Choroid plexus epithelial cell (primary cell): ENCODE measurements at regions not wholly inside any gene's neighbourhood (a gene's known extent, or its start where the extent isn't known, plus 50 kb on each side); places are given as distances from the start of the nearest gene placed in this dataset.

Source experiments
- DNase-seq: peaks from one replicate; pipeline ENCODE4 v3.0.0-alpha.2; 2010; ENCODE audit warnings: low read depth
- H3K4me3 ChIP-seq: 2 replicates; pipeline ENCODE4 v1.5.1; 2011; ENCODE audit warnings: low read depth, mild to moderate bottlenecking, control low read depth, low read length, moderate library complexity
- TF ChIP-seq, protein P1 (sequence below): conservative IDR thresholded peaks from 2 replicates; pipeline ENCODE4 v1.5.1; 2011; ENCODE audit warnings: low read depth, mild to moderate bottlenecking, control low read depth, inconsistent platforms, low read length, moderate library complexity

DNA sequence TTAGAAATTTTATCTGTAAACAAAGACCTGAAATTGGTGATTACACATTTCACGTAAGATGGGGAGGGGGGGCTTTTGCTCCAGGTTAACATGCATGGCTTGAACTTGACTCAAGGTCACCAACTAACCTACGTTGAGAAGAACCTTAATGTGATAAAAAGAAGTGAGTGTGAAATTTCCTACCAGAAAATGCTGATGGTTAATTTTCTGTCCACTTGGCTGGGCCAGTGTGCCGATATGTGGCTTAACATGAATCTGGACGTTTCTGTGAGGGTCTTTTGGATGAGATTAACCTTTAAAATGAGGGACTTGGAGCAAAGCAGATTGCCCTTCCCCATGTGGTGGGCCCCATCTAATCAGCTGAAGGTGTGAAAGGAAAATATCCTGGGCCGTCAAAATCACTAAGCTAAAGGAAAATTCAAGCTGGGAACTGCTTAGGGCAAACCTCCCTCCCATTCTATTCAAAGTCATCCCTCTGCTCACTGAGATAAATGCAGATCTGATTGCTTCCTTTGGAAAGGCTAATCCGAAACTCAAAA is 107.3 kb upstream of the ENPP6 start:
- no peak overlapping the region for H3K4me3 ChIP-seq
- DNase-seq, result no peak

DNA sequence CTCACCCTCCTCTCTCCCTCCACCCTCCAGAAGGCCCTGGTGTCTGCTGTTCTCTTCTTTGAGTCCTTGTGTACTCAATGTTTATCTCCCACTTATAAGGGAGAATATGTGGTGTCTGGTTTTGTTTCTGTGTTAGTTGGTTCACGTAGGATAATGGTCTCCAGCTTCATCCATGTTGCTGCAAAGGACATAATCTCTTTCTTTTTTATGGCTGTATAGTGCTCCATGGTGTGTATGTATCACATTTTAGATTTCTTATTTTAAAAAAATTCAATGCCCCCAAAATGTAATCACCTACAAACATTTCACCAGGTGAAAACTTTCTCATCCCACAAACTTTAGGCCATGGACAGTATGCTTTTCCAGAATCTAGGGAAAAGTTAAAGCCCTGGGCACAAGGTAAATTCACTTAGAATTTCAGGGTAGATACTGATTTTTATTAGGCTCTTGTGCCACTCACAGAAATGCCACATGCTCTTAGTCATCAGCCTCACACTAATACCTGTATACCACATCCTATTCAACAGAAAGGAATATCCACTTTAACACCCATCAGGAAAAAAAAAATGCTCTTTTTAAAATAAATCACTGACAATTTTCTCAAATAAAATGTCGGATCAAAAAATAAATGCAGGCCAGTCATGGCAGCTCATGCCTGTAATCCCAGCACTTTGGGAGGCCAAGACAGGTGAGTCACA is 104.8 kb upstream of the ENPP6 start:
- H3K4me3 ChIP-seq, result no peak overlapping the region

More for the DNA sequence above, 107.3 kb upstream of the ENPP6 start:
- TF ChIP-seq, protein P1, sequence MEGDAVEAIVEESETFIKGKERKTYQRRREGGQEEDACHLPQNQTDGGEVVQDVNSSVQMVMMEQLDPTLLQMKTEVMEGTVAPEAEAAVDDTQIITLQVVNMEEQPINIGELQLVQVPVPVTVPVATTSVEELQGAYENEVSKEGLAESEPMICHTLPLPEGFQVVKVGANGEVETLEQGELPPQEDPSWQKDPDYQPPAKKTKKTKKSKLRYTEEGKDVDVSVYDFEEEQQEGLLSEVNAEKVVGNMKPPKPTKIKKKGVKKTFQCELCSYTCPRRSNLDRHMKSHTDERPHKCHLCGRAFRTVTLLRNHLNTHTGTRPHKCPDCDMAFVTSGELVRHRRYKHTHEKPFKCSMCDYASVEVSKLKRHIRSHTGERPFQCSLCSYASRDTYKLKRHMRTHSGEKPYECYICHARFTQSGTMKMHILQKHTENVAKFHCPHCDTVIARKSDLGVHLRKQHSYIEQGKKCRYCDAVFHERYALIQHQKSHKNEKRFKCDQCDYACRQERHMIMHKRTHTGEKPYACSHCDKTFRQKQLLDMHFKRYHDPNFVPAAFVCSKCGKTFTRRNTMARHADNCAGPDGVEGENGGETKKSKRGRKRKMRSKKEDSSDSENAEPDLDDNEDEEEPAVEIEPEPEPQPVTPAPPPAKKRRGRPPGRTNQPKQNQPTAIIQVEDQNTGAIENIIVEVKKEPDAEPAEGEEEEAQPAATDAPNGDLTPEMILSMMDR, result no peak

DNA sequence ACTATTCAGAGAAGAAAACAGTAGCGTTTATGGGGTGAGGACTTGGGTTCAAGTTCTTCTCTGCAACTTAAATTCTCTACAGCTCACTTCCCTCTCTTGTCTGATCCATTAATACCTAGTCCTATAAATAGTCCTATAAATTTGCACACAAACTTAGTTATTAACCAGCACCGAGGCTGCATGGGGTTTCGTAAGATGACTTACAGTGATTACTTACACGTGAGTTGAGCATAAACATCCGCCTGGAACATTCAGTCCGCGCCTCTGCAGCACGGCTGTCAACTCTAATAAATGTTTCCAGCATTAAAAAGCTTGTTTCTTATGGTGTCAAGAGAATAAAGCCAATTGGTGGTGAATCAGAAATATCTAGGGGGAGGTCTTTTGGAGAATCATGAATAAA is 103.0 kb upstream of the ENPP6 start:
- no peak overlapping the region for H3K4me3 ChIP-seq
- DNase-seq, result no peak
- TF ChIP-seq, protein P1, result no peak

More for the DNA sequence above, 104.8 kb upstream of the ENPP6 start:
- no peak for DNase-seq
- TF ChIP-seq, protein P1, result no peak

DNA sequence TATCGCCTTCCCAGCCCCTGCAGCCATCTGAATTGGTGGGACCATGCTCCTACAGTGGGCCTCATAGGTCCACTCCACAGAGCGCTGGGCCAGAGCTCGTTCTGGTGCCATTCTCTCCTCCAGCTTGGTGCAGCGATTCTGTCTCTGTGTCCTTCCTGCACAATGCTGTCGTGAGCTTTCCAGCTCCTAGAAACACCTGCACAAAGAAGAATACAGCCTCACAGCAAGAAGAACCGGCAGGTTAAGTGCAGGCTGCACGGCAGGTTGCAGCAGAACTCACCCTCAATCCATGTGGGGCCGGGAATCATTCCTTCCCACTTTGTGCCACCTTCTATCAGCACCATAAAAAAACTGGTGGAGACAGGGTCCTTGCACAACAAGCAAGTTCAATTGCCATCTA is 101.2 kb upstream of the ENPP6 start:
- DNase-seq, result no peak
- TF ChIP-seq, protein P1, result no peak
- no peak overlapping the region for H3K4me3 ChIP-seq

DNA sequence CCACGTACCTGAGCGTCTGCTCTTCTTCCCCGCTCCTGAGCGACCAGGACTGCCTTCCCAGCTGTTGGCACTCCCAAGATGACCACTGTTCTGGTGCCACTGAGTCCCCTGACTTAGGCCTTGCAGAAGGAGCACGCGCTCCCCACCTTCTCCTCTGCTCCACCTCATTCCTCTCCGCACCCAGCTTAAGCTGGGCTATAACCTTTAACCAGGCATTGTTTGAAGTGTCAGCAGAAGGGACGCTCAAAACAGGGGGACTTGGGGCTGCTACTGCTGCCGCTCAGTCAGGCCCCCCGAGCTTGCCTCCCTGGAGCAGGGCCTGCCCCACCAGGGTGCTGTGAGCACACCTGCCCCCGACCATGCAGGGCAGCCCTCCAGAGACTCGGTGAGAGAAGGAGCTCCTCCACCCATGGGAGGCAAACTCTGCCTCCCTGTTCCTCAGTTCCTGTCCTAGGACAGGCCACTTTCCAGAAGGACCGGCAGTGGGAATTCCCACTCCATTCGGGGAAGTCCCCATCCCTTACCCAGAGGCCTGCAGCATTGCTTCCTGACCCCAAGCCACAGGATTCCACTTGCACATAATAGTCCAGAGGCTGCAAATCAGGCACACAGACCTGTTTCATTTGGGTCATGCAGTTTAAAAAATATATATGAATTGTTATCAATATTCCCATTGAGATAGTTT is 99.7 kb upstream of the ENPP6 start:
- H3K4me3 ChIP-seq, result no peak overlapping the region
- DNase-seq, result peak; percentile 26
- TF ChIP-seq, protein P1, result no peak

DNA sequence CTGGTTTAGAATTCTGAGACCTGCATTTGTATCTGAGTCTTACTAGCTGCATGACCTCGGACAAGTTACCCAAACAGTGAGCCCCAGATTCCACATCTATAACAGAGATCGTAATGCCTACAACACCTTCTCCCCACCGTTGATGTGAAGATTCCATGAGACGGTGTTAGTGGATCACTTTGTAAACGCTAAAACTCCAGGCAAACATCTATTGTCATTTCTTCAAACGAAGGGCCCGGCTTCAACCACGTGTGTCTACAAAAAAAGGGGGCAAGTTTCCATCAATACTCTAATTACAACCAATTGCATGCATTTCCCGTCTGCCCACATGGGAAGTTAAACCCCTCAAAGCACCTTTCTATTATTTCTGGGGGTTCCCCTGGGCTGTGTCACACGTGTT is 99.1 kb upstream of the ENPP6 start:
- DNase-seq, result no peak
- H3K4me3 ChIP-seq, result no peak overlapping the region
- TF ChIP-seq, protein P1, result no peak
